ENCODE measurements at regions not wholly inside any gene's neighbourhood (a gene's known extent, or its start where the extent isn't known, plus 50 kb on each side); places are given as distances from the start of the nearest gene placed in this dataset.

- no peak for TF ChIP-seq CTCF (conservative IDR thresholded peaks at IDR 0.05 in 1 of 2, IDR thresholded peaks at IDR 0.05 in 1 of 2; ENCODE audit: low read depth in 1 of 2, low read length in 2 of 2)
- no peak for TF ChIP-seq EZH2 (IDR thresholded peaks at IDR 0.05; ENCODE audit: low read length, missing control alignments)
These were observed 407.8 kb downstream of the ZNF536 start for GRCh38 chr19:30780032-30780431.

Measured in fibroblast of lung (primary cell).